Activated CD4-positive, alpha-beta T cell treated with anti-CD3 and anti-CD28 coated beads, Interleukin-2, amount 50 U/mL, for 4 hours (primary cell): ENCODE measurements at regions not wholly inside any gene's neighbourhood (a gene's known extent, or its start where the extent isn't known, plus 50 kb on each side); places are given as distances from the start of the nearest gene placed in this dataset.

Source experiments
- DNase-seq, 2 experiments: peaks; one replicate each; pipeline ENCODE4 v3.0.0-alpha.2; 2020

- no peak for DNase-seq
Measured at GRCh38 chr10:130638991-130639390, 502.8 kb downstream of the GLRX3 start.

- DNase-seq = no peak
Measured at GRCh38 chr10:130642926-130643325, 506.7 kb downstream of the GLRX3 start.

DNA sequence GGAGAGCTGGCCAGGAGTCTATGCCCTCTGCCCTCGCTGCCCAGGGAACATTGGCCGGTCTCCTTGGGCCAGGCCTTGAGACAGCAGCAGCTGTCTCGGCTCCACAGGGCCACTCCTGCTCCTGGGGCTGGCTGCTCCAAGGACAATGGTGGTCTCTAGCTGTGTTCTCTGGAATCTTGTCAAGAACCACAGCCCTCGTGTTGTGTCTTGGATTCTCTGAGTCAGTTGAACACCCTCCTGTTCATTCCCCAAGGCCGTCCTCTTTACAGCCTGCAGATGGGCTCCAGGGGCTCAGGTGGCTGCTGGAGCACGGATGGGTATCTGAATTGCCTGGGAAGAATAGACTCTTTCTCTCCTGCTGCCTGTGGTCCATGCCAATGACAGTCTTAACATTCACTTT is 511.1 kb downstream of the GLRX3 start:
- DNase-seq = no peak

DNA sequence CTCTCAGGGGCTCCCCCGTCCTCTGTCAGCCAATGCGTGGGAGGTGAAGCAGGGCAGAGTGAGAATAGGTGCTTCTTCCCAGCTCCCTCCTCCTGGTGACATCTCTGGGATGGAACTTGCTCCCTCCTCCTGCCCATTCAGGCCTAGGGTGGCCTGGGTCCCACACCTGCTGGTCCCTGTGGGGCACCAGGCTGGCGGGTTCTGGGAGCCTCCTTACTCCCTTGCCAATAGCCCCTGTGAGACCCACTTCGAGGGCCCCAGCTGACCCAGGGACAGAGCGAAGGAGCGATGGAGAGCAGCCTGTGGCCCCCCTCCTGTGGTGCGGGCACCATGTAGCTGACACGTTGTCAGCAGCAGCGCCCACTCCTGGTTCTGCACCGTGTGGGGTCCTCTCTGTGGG is 512.6 kb downstream of the GLRX3 start:
- no peak for DNase-seq

DNA sequence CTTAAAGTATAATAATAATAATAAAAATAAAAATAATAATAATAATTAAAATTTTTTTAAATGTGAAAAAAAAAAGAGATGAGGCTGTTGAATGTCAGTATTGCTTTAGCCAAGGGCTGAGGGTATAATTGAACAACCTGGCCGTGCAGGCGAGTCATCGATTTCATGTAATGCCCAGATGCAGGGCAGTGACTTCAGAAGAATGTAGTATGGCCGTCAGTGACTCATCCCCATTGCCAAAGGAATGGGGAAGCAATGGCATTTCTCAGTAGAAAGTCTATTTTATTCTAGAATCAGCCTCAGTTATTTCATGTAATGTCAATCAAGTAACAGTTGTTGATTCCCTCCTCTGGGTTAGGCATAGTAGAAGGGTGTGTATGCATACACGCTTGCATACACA is 516.4 kb downstream of the GLRX3 start:
- DNase-seq = no peak

GRCh38 chr10:130652964-130653578 is 516.9 kb downstream of the GLRX3 start:
- DNase-seq = no peak

DNA sequence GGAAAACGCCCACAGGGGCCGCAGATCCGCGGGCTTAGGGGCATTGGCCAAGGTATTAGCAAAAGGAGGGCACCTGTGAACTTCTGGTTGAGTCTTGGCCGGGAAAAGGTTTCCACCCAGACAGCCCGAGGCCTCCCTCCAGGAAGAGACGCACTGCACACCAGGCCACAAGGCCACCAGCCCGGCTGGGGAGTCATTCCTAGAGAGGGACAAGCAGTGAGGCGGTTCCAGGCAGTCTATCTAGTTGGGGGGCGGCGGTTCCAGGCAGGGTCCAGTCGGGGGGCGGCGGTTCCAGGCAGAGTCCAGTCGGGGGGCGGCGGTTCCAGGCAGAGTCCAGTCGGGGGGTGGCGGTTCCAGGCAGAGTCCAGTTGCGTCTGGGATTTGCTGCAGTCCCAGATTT is 518.5 kb downstream of the GLRX3 start:
- DNase-seq = no peak

GRCh38 chr10:130655313-130656186 is 519.4 kb downstream of the GLRX3 start:
- DNase-seq = no peak

DNA sequence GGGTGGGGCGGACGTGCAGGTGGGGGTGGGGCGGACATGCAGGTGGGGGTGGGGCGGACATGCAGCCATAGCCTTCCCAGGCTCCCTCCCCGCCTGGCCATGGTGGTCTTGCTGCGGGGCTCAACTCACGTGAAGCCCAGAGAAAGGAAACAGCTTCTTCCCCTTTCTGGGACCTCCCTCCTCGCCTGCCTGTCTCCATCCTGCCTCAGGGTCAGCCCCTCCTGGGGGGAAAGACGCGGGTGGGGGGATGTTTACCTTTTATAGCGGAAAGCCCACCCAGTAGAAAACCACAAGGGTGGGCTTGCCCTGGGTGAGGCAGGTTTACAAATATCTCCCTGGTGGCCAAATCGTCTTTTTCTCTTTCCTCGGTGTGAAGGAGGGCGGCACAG is 520.0 kb downstream of the GLRX3 start:
- no peak for DNase-seq

DNA sequence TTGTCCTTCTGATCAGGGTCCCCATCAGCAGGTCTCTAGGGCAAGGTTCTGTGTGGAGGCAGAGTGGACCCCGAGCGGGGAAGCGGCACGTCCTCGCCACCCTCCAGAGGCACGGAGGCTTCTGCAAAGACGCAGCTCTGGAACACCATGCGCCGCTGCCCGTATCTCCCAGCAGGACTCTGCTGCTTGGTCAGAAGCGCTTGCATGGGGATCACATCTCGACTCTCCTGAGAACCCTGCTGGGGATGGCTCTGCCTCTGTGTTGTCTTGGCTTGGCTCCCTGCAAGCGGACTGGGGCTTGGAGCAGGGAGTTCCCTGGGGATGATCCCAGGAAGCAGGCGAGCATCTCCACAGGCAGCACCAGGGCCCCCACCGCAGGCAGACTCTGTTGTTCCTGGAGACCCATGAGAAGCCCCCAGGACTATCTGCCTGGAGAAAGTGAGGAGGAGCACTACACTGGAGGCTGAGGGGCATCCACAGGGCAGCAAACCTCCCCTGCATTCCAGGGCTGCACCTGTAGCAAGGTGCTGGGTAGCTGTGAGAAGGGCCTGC is 520.5 kb downstream of the GLRX3 start:
- no peak for DNase-seq

- DNase-seq = no peak
Measured at GRCh38 chr10:130658687-130659290, 522.6 kb downstream of the GLRX3 start.

GRCh38 chr10:130659528-130659927 is 523.3 kb downstream of the GLRX3 start:
- no peak for DNase-seq

GRCh38 chr10:130660266-130660665 is 524.1 kb downstream of the GLRX3 start:
- DNase-seq = no peak

- DNase-seq = no peak
Measured at GRCh38 chr10:130661419-130661818, 525.2 kb downstream of the GLRX3 start.

DNA sequence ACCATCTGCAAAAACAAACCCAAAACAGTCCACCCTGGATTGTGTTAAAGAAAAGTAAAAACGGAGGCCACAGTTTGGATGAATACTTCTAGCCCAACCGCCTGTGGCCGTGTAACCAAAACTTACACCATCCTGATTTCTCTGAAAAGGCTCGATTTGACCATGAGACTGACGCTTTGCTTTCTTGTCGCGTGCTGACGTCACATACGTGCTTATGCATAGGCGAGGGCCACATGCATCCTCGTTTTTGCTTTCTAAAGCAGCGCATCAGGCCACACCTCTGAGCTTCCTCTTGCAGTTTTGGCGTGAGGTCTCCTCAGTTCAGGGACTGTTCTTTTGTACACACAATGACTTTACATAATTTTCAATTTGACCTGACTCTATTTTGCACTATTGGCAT is 526.6 kb downstream of the GLRX3 start:
- no peak for DNase-seq

GRCh38 chr10:130664526-130664925 is 528.3 kb downstream of the GLRX3 start:
- DNase-seq = no peak

GRCh38 chr10:130666215-130666614 is 530.0 kb downstream of the GLRX3 start:
- DNase-seq = no peak

DNA sequence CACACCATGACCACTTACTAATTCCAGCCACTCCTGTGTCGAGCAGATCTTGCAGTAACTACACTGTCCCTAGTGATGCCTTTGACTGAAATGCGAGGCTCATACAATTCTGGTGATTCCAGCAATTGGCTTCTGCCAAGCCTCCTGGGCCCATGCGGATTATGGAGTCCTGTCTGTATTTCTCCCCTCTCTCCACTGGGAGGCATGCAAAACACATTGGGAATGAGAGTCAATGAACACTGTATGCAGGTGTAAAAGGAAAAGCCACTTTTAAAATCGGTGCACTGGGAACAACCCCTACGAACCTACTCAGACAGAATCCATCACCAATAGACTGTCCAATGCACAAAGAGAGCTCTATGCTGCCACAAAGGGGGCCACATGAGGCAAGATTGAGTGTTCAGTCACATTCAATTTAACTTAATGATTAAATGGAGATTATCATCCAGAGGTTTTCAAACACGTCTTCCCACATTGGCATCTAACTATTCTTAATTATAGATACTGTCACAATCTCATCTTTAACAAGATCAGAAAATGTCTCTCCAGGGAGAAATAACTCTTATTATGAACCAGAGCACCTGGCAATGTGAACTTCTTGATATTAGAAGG is 550.6 kb downstream of the GLRX3 start:
- no peak for DNase-seq

DNA sequence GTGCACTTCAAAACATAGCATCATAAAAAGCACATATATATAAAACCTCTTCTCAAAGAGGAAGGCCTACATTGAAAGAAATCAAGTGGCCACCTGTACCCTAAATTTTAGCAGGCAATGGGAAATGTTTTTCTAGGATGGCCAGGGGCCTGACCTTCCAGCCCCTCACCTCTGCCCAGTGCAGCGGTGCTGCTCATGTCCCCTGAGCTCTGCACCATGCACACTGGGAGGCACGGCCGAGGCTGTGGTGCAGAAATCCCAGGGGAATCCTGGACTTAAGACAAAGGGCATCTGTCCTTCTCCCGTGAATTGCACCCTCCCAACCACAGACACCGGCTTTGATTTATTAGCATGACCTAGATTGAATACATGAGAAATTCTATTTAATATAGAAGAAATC is 551.4 kb downstream of the GLRX3 start:
- no peak for DNase-seq

- DNase-seq = no peak
Measured at GRCh38 chr10:130689743-130690626, 553.8 kb downstream of the GLRX3 start.

- DNase-seq = no peak
Measured at GRCh38 chr10:130691776-130692175, 555.6 kb downstream of the GLRX3 start.

DNA sequence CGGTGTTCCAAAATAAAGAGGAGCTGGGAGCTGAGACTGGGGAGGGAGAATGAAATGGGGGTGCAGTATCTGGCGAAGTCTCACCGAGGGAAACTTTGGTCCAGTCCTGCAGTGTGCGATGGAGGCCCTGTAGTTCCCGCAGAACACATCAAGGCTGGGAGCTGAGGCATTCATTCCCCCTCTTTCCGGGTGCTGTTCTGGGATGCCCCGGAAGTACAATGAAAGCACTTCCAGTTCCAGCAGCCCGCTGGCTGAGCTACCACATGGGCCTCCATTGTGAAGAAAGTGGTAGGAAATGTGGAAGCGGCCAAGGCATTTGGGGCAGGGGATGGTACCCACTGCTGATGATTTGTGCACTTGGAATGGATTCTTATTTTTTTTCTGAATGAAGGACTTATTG is 560.7 kb downstream of the GLRX3 start:
- no peak for DNase-seq
